Mucosa of stomach (tissue), 1 donor: ENCODE measurements at regions not wholly inside any gene's neighbourhood (a gene's known extent, or its start where the extent isn't known, plus 50 kb on each side); places are given as distances from the start of the nearest gene placed in this dataset.

Experiments used
- H3K27me3 ChIP-seq: one replicate; pipeline ENCODE4 v1.7.0; 2013; ENCODE audit warnings: mild to moderate bottlenecking, low read length; ENCODE audit not compliant: control insufficient read depth, insufficient read depth
- H3K36me3 ChIP-seq: one replicate; pipeline ENCODE4 v1.7.0; 2013; ENCODE audit warnings: low read length; ENCODE audit not compliant: control insufficient read depth, insufficient read depth
- H3K4me1 ChIP-seq: one replicate; pipeline ENCODE4 v1.7.0; 2013; ENCODE audit warnings: mild to moderate bottlenecking, low read length; ENCODE audit not compliant: control insufficient read depth, insufficient read depth
- H3K4me3 ChIP-seq: one replicate; pipeline ENCODE4 v1.7.0; 2013; ENCODE audit warnings: low read length
- H3K9ac ChIP-seq: one replicate; pipeline ENCODE4 v1.7.0; 2013; ENCODE audit warnings: mild to moderate bottlenecking, low read length, moderate library complexity
- H3K9me3 ChIP-seq: one replicate; pipeline ENCODE4 v1.7.0; 2013; ENCODE audit warnings: mild to moderate bottlenecking, low read length, moderate library complexity; ENCODE audit not compliant: control insufficient read depth
- donor health status: Pancreatic carcinoma.

DNA sequence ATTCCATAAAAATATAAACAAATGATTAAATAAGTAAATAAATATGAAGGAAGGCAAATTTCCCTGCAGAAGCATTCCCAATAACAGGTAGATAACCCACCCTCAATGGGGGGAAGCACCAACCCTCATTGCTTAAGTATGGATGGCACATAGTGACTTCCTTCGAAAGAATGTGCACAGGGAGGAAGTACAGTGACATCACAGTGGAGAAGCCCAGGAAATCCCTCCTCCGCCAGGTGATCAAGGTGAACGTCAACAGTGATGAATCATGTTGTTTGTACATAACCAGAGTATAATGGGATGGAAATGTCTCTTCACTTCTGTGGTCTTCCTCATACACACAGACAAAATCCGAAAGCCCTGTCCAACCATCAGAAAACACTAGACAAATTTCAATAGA lies 267.9 kb downstream of the THBS2 start:
- Histone ChIP-seq H3K27me3 (no peaks in the 10 kb centered on the region), H3K9me3 (no peaks in the 10 kb centered on the region), H3K9ac (no peak overlapping the region), H3K4me3 (no peak overlapping the region), H3K4me1 (no peaks in the 10 kb centered on the region), H3K36me3 (no peaks in the 10 kb centered on the region)

DNA sequence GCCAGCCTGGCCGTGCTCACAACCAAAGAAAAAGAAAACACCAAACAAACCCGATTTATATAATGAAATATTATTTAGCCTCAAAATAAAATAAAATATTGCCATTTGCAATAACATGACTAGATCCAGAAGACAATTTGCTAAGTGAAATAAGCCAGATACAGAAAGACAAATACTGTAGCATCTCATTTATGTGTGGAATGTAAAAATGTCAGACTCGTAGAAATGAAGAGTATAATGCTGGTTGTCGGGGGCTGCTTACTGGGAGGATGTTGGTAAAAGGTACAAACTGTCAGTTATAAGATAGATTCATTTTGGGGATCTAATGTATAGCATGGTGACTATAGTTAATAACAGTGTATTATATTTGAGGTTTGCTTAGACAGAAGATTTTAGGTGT lies 269.7 kb downstream of the THBS2 start:
- Histone ChIP-seq H3K4me1 (no peaks in the 10 kb centered on the region), H3K36me3 (no peaks in the 10 kb centered on the region), H3K9me3 (no peaks in the 10 kb centered on the region), H3K9ac (no peak overlapping the region), H3K27me3 (no peaks in the 10 kb centered on the region), H3K4me3 (no peak overlapping the region)

DNA sequence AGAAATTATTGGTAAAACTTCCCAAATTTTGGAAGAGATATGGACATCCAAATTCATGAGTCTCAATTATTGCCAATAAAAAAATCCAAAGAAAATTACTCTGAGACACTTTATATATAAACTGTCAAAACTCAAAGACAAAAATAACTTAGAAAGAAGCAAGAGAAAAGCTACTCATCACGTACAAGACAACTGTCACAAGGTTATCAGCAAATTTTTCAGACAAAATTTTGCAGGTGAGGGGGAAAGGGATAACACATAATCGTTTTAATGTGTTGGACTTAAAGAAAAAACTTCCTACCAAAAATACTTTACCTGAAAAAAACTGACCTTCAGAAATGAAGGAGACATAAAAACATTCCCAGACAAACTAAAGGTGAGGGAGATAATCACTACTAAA lies 272.5 kb downstream of the THBS2 start:
- Histone ChIP-seq H3K9me3 (no peaks in the 10 kb centered on the region), H3K4me1 (no peaks in the 10 kb centered on the region), H3K4me3 (no peak overlapping the region), H3K36me3 (no peaks in the 10 kb centered on the region), H3K27me3 (no peaks in the 10 kb centered on the region), H3K9ac (no peak overlapping the region)

DNA sequence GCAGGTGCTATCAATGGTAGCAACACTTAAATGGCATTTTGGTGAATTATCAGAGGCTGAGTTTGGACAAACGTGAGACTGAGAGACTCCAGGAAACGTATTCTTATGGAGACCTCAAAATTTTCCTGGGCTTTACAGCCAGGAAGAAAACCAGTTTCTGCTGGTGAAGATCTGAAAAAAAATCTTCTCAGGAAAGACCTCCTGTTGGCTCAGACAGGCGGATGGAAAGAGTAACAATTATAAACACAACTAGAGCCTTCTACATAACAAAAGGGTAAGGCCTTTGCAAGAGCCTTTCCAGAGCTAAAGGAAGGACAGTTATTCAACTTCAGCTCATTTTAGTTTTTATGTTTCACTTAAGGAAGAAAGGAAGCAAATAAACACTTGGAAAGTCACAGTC lies 274.4 kb downstream of the THBS2 start:
- Histone ChIP-seq H3K4me3 (no peak overlapping the region), H3K9ac (no peak overlapping the region), H3K4me1 (no peaks in the 10 kb centered on the region), H3K9me3 (no peaks in the 10 kb centered on the region), H3K36me3 (no peaks in the 10 kb centered on the region), H3K27me3 (no peaks in the 10 kb centered on the region)

DNA sequence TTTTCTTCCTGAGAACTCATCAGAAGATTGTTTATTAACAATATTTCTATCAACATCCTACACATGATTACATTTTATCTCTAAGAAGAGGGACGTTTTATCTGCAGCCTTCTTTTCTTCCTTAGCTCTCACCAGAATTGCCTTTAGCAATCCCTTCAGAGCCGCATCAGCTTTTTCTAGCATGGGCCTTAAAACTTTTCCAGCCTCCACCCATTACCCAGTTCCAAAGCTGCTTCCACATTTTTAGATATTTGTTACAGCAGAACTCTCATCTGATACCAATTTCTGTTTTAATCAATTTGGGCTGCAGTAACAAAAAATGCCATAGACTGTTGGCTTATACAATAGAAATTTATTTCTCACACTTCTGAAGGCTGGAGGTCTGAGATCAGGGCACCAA lies 281.5 kb downstream of the THBS2 start:
- Histone ChIP-seq H3K9me3 (no peaks in the 10 kb centered on the region), H3K27me3 (no peaks in the 10 kb centered on the region), H3K4me3 (no peak overlapping the region), H3K36me3 (no peaks in the 10 kb centered on the region), H3K4me1 (peaks cover 3% of the 10 kb centered on the region), H3K9ac (no peak overlapping the region)

DNA sequence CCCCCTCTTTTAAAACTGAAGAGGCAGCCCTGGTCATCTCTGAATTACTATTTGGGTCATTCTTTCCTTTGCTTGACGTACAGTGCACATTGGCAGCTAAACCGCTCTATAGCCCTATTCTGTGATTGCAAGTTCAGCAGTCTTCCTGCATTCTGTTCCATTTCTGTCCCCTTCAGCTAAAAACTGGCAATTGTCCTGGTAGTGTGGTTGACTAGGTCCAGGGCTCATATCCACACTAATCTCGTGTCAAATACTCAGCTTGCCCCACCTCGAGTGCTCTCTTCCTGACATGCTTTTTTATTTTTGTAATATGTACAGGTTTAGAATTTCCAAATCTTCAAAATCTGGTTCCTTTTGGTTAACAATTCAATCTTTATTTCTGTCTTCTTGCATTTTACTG lies 282.1 kb downstream of the THBS2 start:
- Histone ChIP-seq H3K9me3 (no peaks in the 10 kb centered on the region), H3K36me3 (no peaks in the 10 kb centered on the region), H3K27me3 (no peaks in the 10 kb centered on the region), H3K4me3 (no peak overlapping the region), H3K4me1 (peaks cover 3% of the 10 kb centered on the region), H3K9ac (no peak overlapping the region)

DNA sequence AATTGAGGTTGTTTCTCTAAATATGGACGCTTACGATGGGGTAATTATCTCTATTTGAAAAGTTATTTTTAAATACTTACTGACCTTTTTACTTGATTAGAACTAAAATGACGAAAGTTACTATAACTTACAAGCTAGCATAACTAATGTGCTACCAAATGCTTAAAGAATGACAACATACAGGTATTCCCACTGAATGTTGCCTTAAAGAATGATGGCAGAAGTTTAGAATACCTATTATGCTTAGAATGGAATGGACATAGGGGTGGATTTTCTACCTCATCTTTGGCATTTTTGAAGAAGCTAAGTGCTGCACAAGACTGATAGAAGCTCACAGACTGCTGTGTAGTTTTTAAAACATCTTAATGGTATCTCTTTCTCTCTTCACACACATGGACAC lies 284.8 kb downstream of the THBS2 start:
- H3K4me3 ChIP-seq, result no peak overlapping the region
- H3K27me3 ChIP-seq, result no peaks in the 10 kb centered on the region
- H3K9me3 ChIP-seq, result no peaks in the 10 kb centered on the region
- no peaks in the 10 kb centered on the region for H3K36me3 ChIP-seq
- H3K4me1 ChIP-seq, result peaks cover 3% of the 10 kb centered on the region
- H3K9ac ChIP-seq, result no peak overlapping the region

DNA sequence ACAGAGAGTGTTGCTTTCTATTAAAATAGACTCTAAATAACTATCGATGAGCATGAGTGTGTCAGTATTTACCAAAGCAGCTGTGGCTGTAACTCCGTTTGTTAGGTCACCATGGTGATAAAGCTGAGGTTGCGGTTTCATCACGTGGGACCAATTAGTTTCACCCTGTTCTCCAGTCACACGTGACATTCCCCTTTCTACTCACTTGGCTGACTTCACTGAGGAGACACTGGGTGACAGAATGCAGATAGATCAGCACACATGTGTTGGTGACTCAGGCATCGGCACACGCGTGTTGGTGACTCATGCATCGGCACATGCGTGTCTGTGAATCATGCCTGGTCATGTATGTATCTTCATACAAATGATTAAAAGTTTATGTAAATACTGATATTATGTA lies 285.4 kb downstream of the THBS2 start:
- Histone ChIP-seq H3K27me3 (no peaks in the 10 kb centered on the region), H3K4me1 (peaks cover 3% of the 10 kb centered on the region), H3K9me3 (no peaks in the 10 kb centered on the region), H3K36me3 (no peaks in the 10 kb centered on the region), H3K4me3 (no peak overlapping the region), H3K9ac (no peak overlapping the region)

DNA sequence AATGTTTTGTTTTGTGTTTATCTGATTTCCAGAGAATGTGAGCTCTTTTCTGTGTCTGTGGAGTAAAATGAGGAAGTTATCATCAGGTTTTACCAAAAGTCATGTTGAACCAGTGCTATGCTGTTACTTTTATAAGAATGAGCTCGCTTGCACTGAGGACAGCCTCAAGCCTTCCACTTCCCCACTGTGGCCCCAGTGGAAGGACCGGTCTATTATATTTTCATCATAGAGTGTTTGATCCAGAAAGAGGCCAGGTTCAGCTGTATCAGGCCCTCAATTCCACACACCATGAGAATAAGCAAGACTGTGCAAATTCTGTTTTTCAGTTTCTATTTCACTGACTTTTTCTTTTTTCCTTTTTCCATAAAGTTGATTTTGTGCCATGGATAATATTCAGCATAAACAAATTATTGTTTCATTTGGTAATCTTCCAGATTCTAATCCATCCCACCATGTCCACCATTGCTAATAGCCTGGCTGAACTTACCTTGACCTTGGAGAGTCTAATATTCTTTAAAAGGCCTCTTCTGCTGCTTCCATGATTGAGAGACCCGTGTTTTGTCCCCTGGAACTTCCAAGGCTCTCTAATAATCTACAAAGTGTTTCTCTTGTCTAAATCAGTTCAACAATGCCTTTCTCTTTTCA lies 286.2 kb downstream of the THBS2 start:
- Histone ChIP-seq H3K4me1 (peaks cover 3% of the 10 kb centered on the region), H3K9me3 (no peaks in the 10 kb centered on the region), H3K36me3 (no peaks in the 10 kb centered on the region), H3K9ac (no peak overlapping the region), H3K4me3 (no peak overlapping the region), H3K27me3 (no peaks in the 10 kb centered on the region)

DNA sequence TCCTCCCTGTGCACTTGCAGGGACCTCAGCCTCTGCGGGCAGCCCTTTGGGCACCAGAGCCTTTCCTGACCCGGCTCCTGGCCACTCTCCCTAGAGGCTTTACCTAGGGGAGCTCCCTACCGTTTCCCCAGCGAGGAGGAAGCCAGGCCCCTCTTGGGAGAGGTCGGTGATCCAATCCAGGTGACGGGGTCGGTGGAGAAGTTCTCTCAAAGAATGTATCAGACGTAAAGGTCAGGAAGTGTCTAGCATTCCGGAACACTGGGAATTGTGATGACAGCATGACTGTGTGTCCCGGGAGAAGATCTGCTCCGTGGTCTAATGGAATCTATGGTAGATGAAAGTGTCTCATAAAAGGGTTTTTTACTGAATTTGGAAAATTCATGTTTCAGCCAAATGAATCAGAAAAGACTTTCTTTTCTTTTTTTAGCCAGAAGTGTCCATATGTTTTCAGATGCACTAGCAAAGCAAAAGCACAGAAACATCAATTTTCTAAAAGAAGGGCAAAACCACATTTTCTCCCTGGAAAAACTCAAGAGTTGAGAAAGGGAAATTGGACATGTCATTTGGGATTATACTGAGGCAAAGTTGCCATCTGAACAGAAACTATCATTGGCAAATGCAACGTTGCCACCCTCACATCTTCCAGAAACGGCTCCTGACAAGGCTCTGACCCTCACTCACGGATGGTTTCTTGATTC lies 289.4 kb downstream of the THBS2 start:
- Histone ChIP-seq H3K9me3 (no peaks in the 10 kb centered on the region), H3K4me3 (no peak overlapping the region), H3K36me3 (no peaks in the 10 kb centered on the region), H3K4me1 (peaks cover 3% of the 10 kb centered on the region), H3K27me3 (no peaks in the 10 kb centered on the region), H3K9ac (no peak overlapping the region)

DNA sequence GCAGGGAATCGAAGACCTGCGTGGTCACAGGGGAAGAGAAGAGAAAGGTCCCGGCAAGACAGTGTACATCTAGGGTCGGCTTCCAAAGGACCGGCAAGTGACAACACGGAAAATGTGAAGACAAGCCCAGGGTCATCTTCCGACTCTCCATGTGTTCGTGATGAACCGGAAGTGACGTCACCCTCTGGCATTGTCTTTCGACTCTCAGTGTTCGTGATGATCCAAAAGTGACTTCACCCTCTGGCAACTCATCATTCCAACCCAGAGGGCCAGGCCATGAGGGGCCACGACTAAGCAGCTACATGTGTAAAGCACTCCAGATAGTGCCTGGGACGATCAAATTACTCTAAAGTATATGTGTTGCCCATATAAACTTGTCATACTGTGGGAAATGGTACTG lies 290.8 kb downstream of the THBS2 start:
- Histone ChIP-seq H3K9ac (no peak overlapping the region), H3K4me1 (peaks cover under 1% of the 10 kb centered on the region)

DNA sequence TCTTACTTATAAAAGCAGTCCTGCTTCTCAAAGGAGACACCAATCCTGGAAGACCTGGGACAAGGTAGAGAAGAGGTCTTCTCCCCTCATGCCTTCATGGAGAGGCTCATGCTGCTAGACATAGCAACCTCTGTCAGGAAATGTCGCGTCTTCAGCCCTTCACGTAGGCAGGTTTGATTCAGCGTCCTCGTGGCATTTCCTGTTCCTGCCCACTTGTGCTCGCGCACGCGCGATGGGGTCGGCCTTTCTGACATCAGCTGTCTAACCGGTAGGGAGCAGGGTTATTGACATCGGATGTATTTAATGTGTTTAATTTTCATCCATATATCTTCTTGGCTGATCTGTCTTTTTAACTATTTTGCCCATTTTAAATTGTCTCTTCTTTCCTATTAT lies 292.4 kb downstream of the THBS2 start:
- Histone ChIP-seq H3K4me3 (no peak overlapping the region), H3K27me3 (no peaks in the 10 kb centered on the region), H3K36me3 (no peaks in the 10 kb centered on the region), H3K9me3 (no peaks in the 10 kb centered on the region), H3K9ac (no peak overlapping the region), H3K4me1 (no peaks in the 10 kb centered on the region)

More for the DNA sequence above, 290.8 kb downstream of the THBS2 start:
- no peaks in the 10 kb centered on the region for H3K9me3 ChIP-seq
- no peak overlapping the region for H3K4me3 ChIP-seq
- H3K27me3 ChIP-seq, result no peaks in the 10 kb centered on the region
- H3K36me3 ChIP-seq, result no peaks in the 10 kb centered on the region
